Adrenal gland (tissue), 9 donors: ENCODE measurements at regions not wholly inside any gene's neighbourhood (a gene's known extent, or its start where the extent isn't known, plus 50 kb on each side); places are given as distances from the start of the nearest gene placed in this dataset.

ENCODE experiments used
- DNase-seq, 7 donors: peaks; one replicate each; pipeline ENCODE4 v3.0.0-alpha.2; 2019 to 2020
- H3K27ac ChIP-seq, 5 donors: fragments of 200-600 bp; sonication (generic) in 4 of 5; 1 replicate in 3 of 5; 2 replicates in 2 of 5; pipeline versions ENCODE4 v1.5.1 to v1.8.0; 2016 to 2020; ENCODE audit warnings: mild to moderate bottlenecking in 1 of 5
- H3K27me3 ChIP-seq: fragments of 200-600 bp; 2 replicates; pipeline ENCODE4 v1.8.0; 2021
- H3K36me3 ChIP-seq, 2 donors: fragments of 200-600 bp; replicated peaks in 1 of 2; 1 replicate in 1 of 2; 2 replicates in 1 of 2; pipeline versions ENCODE4 v1.5.1 to v1.8.0; 2018 to 2022
- H3K4me1 ChIP-seq, 2 donors: fragments of 200-600 bp; replicated peaks in 1 of 2; 1 replicate in 1 of 2; 2 replicates in 1 of 2; pipeline versions ENCODE4 v1.5.1 to v1.8.0; 2018 to 2021
- H3K4me3 ChIP-seq, 4 donors: fragments of 200-600 bp; sonication (generic) in 3 of 4; one replicate each; pipeline ENCODE4 v1.5.1; 2016 to 2018
- H3K9me3 ChIP-seq, 3 donors: fragments of 200-600 bp; sonication (generic) in 1 of 3; replicated peaks in 1 of 3; 1 replicate in 2 of 3; 2 replicates in 1 of 3; pipeline versions ENCODE4 v1.5.1 to v1.8.0; 2016 to 2021
- CTCF ChIP-seq, 6 experiments: fragments of 450-650 bp in 4 of 6; fragments of 200-600 bp in 2 of 6; sonication (generic) in 1 of 6; IDR thresholded peaks; 1 replicate in 5 of 6; 2 replicates in 1 of 6; pipeline versions ENCODE4 v1.5.1 to v1.8.0; 2016 to 2021; ENCODE audit warnings: antibody characterized with exemption in 6 of 6, mild to moderate bottlenecking in 2 of 6, moderate library complexity in 1 of 6
- POLR2A ChIP-seq, 2 donors: fragments of 450-650 bp; IDR thresholded peaks; one replicate each; pipeline ENCODE4 v1.6.1; 2017; ENCODE audit warnings: antibody characterized with exemption in 2 of 2, mild to moderate bottlenecking in 2 of 2, moderate library complexity in 1 of 2
- WGBS, 4 donors: extraction: QIAGEN DNeasy Blood & Tissue Kit in 2 of 4; methylation state at CpG; one replicate each; pipeline versions ENCODE4 v1.1.5 to v1.1.7; 2013 to 2017; 5-methylcytosine and 5-hydroxymethylcytosine counted together
- intact Hi-C, 2 donors: fragments of 100-400 bp; cut with DNase I; formaldehyde crosslinking; loops; one replicate each; pipeline versions ENCODE4 v1.14.1 to v1.15.0; 2022 to 2023
- donor health status: healthy with polysubstance abuse.
- donor health status: Bipolar disorder and iron deficiency.
- donor health status: DM: yes; HTN: yes; CAD: no.
- donor health status: DM: no; HTN: no; CAD: no.
- donor health status: DM: no; HTN: no; CAD: no.

GRCh38 chr12:91901381-91902074 lies 244.1 kb downstream of the BTG1 start:
- WGBS, 4 donors: 90 to 97% (median 93%) methylated on average over 3 of the region's 3 CpGs
- intact Hi-C loops: no loop called here

GRCh38 chr12:91900971-91901370 lies 244.7 kb downstream of the BTG1 start:
- H3K36me3 ChIP-seq: no peaks in the 10 kb centered on the region
- H3K9me3 ChIP-seq: no peaks in the 10 kb centered on the region
- DNase-seq: no peak
- no peaks in the 10 kb centered on the region for H3K4me1 ChIP-seq
- intact Hi-C loops: no loop called here
- no peaks in the 10 kb centered on the region for H3K27me3 ChIP-seq
- TF ChIP-seq POLR2A (IDR thresholded peaks at IDR 0.05): no peak
- TF ChIP-seq CTCF (IDR thresholded peaks at IDR 0.05): no peak
- no peak overlapping the region for H3K4me3 ChIP-seq
- no peak overlapping the region for H3K27ac ChIP-seq

More at GRCh38 chr12:91901381-91902074, 244.1 kb downstream of the BTG1 start:
- Histone ChIP-seq H3K9me3 (no peaks in the 10 kb centered on the region), H3K4me3 (no peak overlapping the region), H3K36me3 (no peaks in the 10 kb centered on the region), H3K27ac (no peak overlapping the region), H3K4me1 (no peaks in the 10 kb centered on the region), H3K27me3 (no peaks in the 10 kb centered on the region)
- TF ChIP-seq CTCF (IDR thresholded peaks at IDR 0.05) (no peak), POLR2A (IDR thresholded peaks at IDR 0.05) (no peak)
- no peak for DNase-seq

- Histone ChIP-seq H3K4me1 (no peaks in the 10 kb centered on the region), H3K27ac (no peak overlapping the region), H3K9me3 (no peaks in the 10 kb centered on the region), H3K27me3 (no peaks in the 10 kb centered on the region), H3K4me3 (no peak overlapping the region), H3K36me3 (no peaks in the 10 kb centered on the region)
- 29 to 53% (median 41%) methylated on average over 1 of the region's 1 CpG for WGBS, 4 donors
- no peak for DNase-seq
- intact Hi-C loops: no loop called here
- TF ChIP-seq POLR2A (IDR thresholded peaks at IDR 0.05): no peak
- no peak for TF ChIP-seq CTCF (IDR thresholded peaks at IDR 0.05)
Measured at GRCh38 chr12:91899056-91899455, 246.6 kb downstream of the BTG1 start.

- H3K4me3 ChIP-seq: no peak overlapping the region
- 90 to 98% (median 92%) methylated on average over 5 of the region's 5 CpGs for WGBS, 4 donors
- no peaks in the 10 kb centered on the region for H3K27me3 ChIP-seq
- intact Hi-C loops: no loop called here
- DNase-seq: no peak
- no peaks in the 10 kb centered on the region for H3K9me3 ChIP-seq
- H3K36me3 ChIP-seq: no peaks in the 10 kb centered on the region
- H3K4me1 ChIP-seq: no peaks in the 10 kb centered on the region
- TF ChIP-seq CTCF (IDR thresholded peaks at IDR 0.05) (no peak), POLR2A (IDR thresholded peaks at IDR 0.05) (no peak)
- H3K27ac ChIP-seq: no peak overlapping the region
Measured at GRCh38 chr12:91897025-91897515, 248.6 kb downstream of the BTG1 start.
